MM.1S (cell line): ENCODE measurements at regions not wholly inside any gene's neighbourhood (a gene's known extent, or its start where the extent isn't known, plus 50 kb on each side); places are given as distances from the start of the nearest gene placed in this dataset.
"Not testable (repeated sequence)": the region's sequence is repeated elsewhere in the genome, so short reads cannot be mapped to it uniquely, and the experiment has no call there.

Experiments
- DNase-seq: peaks from one replicate; pipeline ENCODE4 v3.0.0-alpha.2; 2015
- H2AFZ ChIP-seq: fragments of 300-600 bp; sonication (generic); 2 replicates; pipeline ENCODE4 v1.6.0; 2016; ENCODE audit warnings: antibody characterized with exemption, low read length
- H3F3A ChIP-seq: fragments of 300-600 bp; sonication (generic); 2 replicates; pipeline ENCODE4 v1.6.1; 2016; ENCODE audit warnings: mild to moderate bottlenecking, antibody characterized with exemption, low read length, moderate library complexity, mixed read lengths; ENCODE audit not compliant: insufficient read depth
- H3K27ac ChIP-seq: fragments of 300-600 bp; sonication (generic); 2 replicates; pipeline ENCODE4 v1.5.1; 2016; ENCODE audit warnings: mild to moderate bottlenecking, low read length
- H3K27me3 ChIP-seq: fragments of 300-600 bp; sonication (generic); replicated peaks from 2 replicates; pipeline ENCODE4 v1.6.0; 2016; ENCODE audit warnings: low read length; ENCODE audit not compliant: insufficient read depth
- H3K36me3 ChIP-seq: fragments of 300-600 bp; sonication (generic); replicated peaks from 2 replicates; pipeline ENCODE4 v1.6.1; 2016; ENCODE audit warnings: mild to moderate bottlenecking, low read length, mixed read lengths; ENCODE audit not compliant: insufficient read depth
- H3K4me1 ChIP-seq: fragments of 300-600 bp; sonication (generic); 2 replicates; pipeline ENCODE4 v1.6.1; 2016; ENCODE audit warnings: low read length, mixed read lengths
- H3K4me2 ChIP-seq: fragments of 300-600 bp; sonication (generic); 2 replicates; pipeline ENCODE4 v1.6.0; 2016; ENCODE audit warnings: low read depth, low read length
- H3K4me3 ChIP-seq: fragments of 300-600 bp; sonication (generic); 2 replicates; pipeline ENCODE4 v1.5.1; 2016; ENCODE audit warnings: low read length, mixed read lengths
- H3K79me2 ChIP-seq: fragments of 300-600 bp; sonication (generic); 2 replicates; pipeline ENCODE4 v1.6.1; 2016; ENCODE audit warnings: mixed run types, low read length, mixed read lengths
- H3K9ac ChIP-seq: fragments of 300-600 bp; sonication (generic); 2 replicates; pipeline ENCODE4 v1.6.1; 2016; ENCODE audit warnings: low read length, mixed read lengths
- H3K9me2 ChIP-seq: fragments of 300-600 bp; sonication (generic); replicated peaks from 2 replicates; pipeline ENCODE4 v1.6.1; 2016; ENCODE audit warnings: mild to moderate bottlenecking, low read length, mixed read lengths; ENCODE audit not compliant: insufficient read depth
- H3K9me3 ChIP-seq: fragments of 300-600 bp; sonication (generic); replicated peaks from 2 replicates; pipeline ENCODE4 v1.6.1; 2016; ENCODE audit warnings: mild to moderate bottlenecking, low read length, mixed read lengths; ENCODE audit not compliant: insufficient read depth
- H4K20me1 ChIP-seq: fragments of 300-600 bp; sonication (generic); 2 replicates; pipeline ENCODE4 v1.6.1; 2016; ENCODE audit warnings: mild to moderate bottlenecking, low read length, moderate library complexity, mixed read lengths; ENCODE audit not compliant: insufficient read depth
- EZH2 ChIP-seq: fragments of 300-600 bp; sonication (generic); optimal IDR thresholded peaks from 2 replicates; pipeline ENCODE3; 2017; ENCODE audit warnings: low read depth, mild to moderate bottlenecking, antibody characterized with exemption, low read length, mixed read lengths
- EZH2phosphoT487 ChIP-seq: fragments of 300-600 bp; sonication (generic); IDR thresholded peaks from 2 replicates; pipeline ENCODE4 v1.6.1; 2018; ENCODE audit warnings: antibody characterized with exemption, low read length
- TF ChIP-seq, protein P1 (sequence below): fragments of 300-600 bp; sonication (generic); IDR thresholded peaks from 2 replicates; pipeline ENCODE4 v1.5.1; 2016; ENCODE audit warnings: antibody characterized with exemption, low read length, mixed read lengths

DNA sequence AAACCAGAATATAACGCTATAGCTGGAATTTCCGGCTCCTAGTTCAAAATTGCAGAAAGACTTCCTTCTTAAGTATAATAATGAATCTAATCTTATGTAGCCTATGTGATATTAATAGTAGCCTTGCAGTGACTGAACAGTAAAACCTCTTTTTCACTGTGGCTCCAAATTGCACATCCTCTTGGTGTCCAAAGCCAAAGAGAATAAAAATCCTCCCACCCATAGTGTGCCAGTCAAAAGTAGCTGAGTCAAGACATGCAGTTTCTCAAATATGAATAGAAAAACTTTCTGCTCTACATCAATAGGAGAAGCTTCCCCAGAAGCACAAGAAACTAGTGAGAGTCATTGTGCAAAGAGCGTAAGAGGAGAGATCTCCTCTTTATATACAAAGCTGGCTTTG, 76.0 kb upstream of the PICALM start:
- Histone ChIP-seq H3K9me2 (no peaks in the 10 kb centered on the region), H3K27ac (no peak overlapping the region), H3K36me3 (no peaks in the 10 kb centered on the region), H3K4me3 (no peak overlapping the region), H3F3A (no peaks in the 10 kb centered on the region), H4K20me1 (no peaks in the 10 kb centered on the region), H3K9ac (no peak overlapping the region), H3K4me2 (no peak overlapping the region), H3K79me2 (no peaks in the 10 kb centered on the region), H3K4me1 (peaks cover 15% of the 10 kb centered on the region), H2AFZ (no peak overlapping the region), H3K27me3 (no peaks in the 10 kb centered on the region), H3K9me3 (no peaks in the 10 kb centered on the region)
- no peak for DNase-seq
- TF ChIP-seq EZH2phosphoT487: no peak
- TF ChIP-seq, protein P1, sequence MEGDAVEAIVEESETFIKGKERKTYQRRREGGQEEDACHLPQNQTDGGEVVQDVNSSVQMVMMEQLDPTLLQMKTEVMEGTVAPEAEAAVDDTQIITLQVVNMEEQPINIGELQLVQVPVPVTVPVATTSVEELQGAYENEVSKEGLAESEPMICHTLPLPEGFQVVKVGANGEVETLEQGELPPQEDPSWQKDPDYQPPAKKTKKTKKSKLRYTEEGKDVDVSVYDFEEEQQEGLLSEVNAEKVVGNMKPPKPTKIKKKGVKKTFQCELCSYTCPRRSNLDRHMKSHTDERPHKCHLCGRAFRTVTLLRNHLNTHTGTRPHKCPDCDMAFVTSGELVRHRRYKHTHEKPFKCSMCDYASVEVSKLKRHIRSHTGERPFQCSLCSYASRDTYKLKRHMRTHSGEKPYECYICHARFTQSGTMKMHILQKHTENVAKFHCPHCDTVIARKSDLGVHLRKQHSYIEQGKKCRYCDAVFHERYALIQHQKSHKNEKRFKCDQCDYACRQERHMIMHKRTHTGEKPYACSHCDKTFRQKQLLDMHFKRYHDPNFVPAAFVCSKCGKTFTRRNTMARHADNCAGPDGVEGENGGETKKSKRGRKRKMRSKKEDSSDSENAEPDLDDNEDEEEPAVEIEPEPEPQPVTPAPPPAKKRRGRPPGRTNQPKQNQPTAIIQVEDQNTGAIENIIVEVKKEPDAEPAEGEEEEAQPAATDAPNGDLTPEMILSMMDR: no peak
- no peak for TF ChIP-seq EZH2

DNA sequence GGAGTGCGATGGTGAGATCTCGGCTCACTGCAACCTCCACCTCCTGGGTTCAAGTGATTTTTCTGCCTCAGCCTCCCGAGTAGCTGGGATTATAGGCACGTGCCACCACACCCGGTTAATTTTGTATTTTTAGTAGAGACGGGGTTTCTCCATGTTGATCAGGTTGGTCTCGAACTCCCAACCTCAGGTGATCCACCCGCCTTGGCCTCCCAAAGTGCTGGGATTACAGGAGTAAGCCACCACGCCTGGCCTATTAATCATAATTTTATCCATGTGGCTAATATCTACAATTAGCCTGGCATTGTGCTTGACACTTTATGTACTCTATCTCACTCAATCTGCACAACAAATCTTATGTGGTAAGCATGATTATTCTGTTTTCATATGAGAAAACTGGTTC, 75.2 kb upstream of the PICALM start:
- not testable (repeated sequence) for H3K27me3 ChIP-seq, H3K9me2 ChIP-seq, H4K20me1 ChIP-seq, H2AFZ ChIP-seq, H3K79me2 ChIP-seq, H3K4me3 ChIP-seq, H3K9ac ChIP-seq, DNase-seq, H3F3A ChIP-seq, H3K36me3 ChIP-seq, H3K9me3 ChIP-seq, H3K27ac ChIP-seq
- Histone ChIP-seq H3K4me2 (0 out of 2 replicates have a peak overlapping the region, but pooled peaks have one; percentile 4), H3K4me1 (peaks cover 18% of the 10 kb centered on the region)

GRCh38 chr11:86143087-86144030, 74.5 kb upstream of the PICALM start:
- Histone ChIP-seq H3K9ac (no peak overlapping the region), H3K4me3 (no peak overlapping the region), H3K4me1 (peaks cover 24% of the 10 kb centered on the region), H3K4me2 (peak overlapping the region; percentile 4; the same call in 1 of the 2 replicates), H3K36me3 (no peaks in the 10 kb centered on the region), H3K79me2 (no peaks in the 10 kb centered on the region), H3K27me3 (no peaks in the 10 kb centered on the region), H3K9me3 (no peaks in the 10 kb centered on the region), H3K27ac (no peak overlapping the region; the same call in 1 of the 2 replicates), H2AFZ (peak overlapping the region; percentile 33), H4K20me1 (no peaks in the 10 kb centered on the region), H3K9me2 (no peaks in the 10 kb centered on the region), H3F3A (no peaks in the 10 kb centered on the region)
- TF ChIP-seq, protein P1: no peak
- TF ChIP-seq EZH2phosphoT487 (no peak), EZH2 (no peak)
- DNase-seq: peak; percentile 35

GRCh38 chr11:86142170-86142569, 73.3 kb upstream of the PICALM start:
- Histone ChIP-seq H3K9me3 (no peaks in the 10 kb centered on the region), H3K4me3 (no peak overlapping the region), H3K27me3 (no peaks in the 10 kb centered on the region), H3K9me2 (no peaks in the 10 kb centered on the region), H2AFZ (no peak overlapping the region), H3F3A (no peaks in the 10 kb centered on the region), H3K36me3 (no peaks in the 10 kb centered on the region), H3K27ac (no peak overlapping the region), H4K20me1 (no peaks in the 10 kb centered on the region), H3K4me1 (peaks cover 24% of the 10 kb centered on the region), H3K4me2 (no peak overlapping the region), H3K9ac (no peak overlapping the region), H3K79me2 (no peaks in the 10 kb centered on the region)
- TF ChIP-seq EZH2: no peak
- TF ChIP-seq EZH2phosphoT487: no peak
- TF ChIP-seq, protein P1: no peak
- no peak for DNase-seq
